B cell (primary cell): ENCODE measurements at regions not wholly inside any gene's neighbourhood (a gene's known extent, or its start where the extent isn't known, plus 50 kb on each side); places are given as distances from the start of the nearest gene placed in this dataset.

Source experiments
- ATAC-seq: fragments of 200-7000 bp; cut with Tn5 transposase; one replicate; pipeline ENCODE4 v1.10.0; 2021; ENCODE audit warnings: low read depth, mild to moderate bottlenecking, moderate number of reproducible peaks, moderate library complexity
- CTCF ChIA-PET: fragments of 350-600 bp; sonication (Branson Sonifier 250); formaldehyde crosslinking; loops from one replicate; lab custom pipeline; 2021; ENCODE audit warnings: antibody characterized with exemption, inconsistent platforms; lab: Charles Lee
- POLR2A ChIA-PET: fragments of 350-600 bp; sonication (Branson Sonifier 250); formaldehyde crosslinking; loops from one replicate; lab custom pipeline; 2021; ENCODE audit warnings: antibody characterized with exemption; lab: Charles Lee
- DNase-seq: peaks from one replicate; pipeline ENCODE4 v3.0.0; 2013
- H2AFZ ChIP-seq: 2 replicates; pipeline ENCODE4 v1.6.1; 2012; ENCODE audit warnings: mild to moderate bottlenecking, low read depth, low read length; ENCODE audit not compliant: insufficient read depth, poor library complexity, severe bottlenecking
- H3K27ac ChIP-seq, 2 donors: 1 replicate in 1 of 2; 2 replicates in 1 of 2; pipeline ENCODE4 v1.5.1; 2012 to 2013; ENCODE audit warnings: low read length in 2 of 2, mild to moderate bottlenecking in 2 of 2, moderate library complexity in 1 of 2
- H3K27me3 ChIP-seq, 4 experiments: fragments of 200-600 bp in 1 of 4; sonication (generic) in 1 of 4; replicated peaks in 1 of 4; 1 replicate in 2 of 4; 2 replicates in 2 of 4; pipeline versions ENCODE4 v1.6.1 to v1.7.0; 2013 to 2016; ENCODE audit warnings: low read length in 3 of 4, mild to moderate bottlenecking in 2 of 4, mixed read lengths in 1 of 4, moderate library complexity in 1 of 4; ENCODE audit not compliant: insufficient read depth in 4 of 4, control insufficient read depth in 3 of 4; ENCODE audit errors: control extremely low read depth in 1 of 4
- H3K36me3 ChIP-seq, 2 experiments: replicated peaks in 1 of 2; 1 replicate in 1 of 2; 2 replicates in 1 of 2; pipeline versions ENCODE4 v1.6.1 to v1.7.1; 2013; ENCODE audit warnings: low read length in 1 of 2; ENCODE audit not compliant: insufficient read depth in 2 of 2, control insufficient read depth in 1 of 2; ENCODE audit errors: control extremely low read depth in 1 of 2, extremely low read depth in 1 of 2
- H3K4me1 ChIP-seq, 2 donors: fragments of 200-600 bp in 1 of 2; sonication (generic) in 1 of 2; 1 replicate in 1 of 2; 2 replicates in 1 of 2; pipeline versions ENCODE4 v1.5.1 to v1.6.1; 2013 to 2017; ENCODE audit warnings: low read length in 2 of 2; ENCODE audit not compliant: control insufficient read depth in 2 of 2, insufficient read depth in 2 of 2
- H3K4me2 ChIP-seq: replicated peaks from 2 replicates; pipeline ENCODE3; 2012; ENCODE audit warnings: mild to moderate bottlenecking, low read depth, low read length; ENCODE audit not compliant: poor library complexity, severe bottlenecking
- H3K4me3 ChIP-seq, 5 experiments: fragments of 200-600 bp in 1 of 5; sonication (generic) in 1 of 5; 1 replicate in 3 of 5; 2 replicates in 2 of 5; pipeline versions ENCODE4 v1.5.1 to v1.7.0; 2011 to 2016; ENCODE audit warnings: low read length in 4 of 5, mild to moderate bottlenecking in 4 of 5, low read depth in 2 of 5, control low read depth in 1 of 5, moderate library complexity in 1 of 5; ENCODE audit not compliant: insufficient read depth in 1 of 5; ENCODE audit errors: control extremely low read depth in 1 of 5, extremely low read depth in 1 of 5
- H3K79me2 ChIP-seq: fragments of 200-600 bp; sonication (generic); one replicate; pipeline ENCODE4 v1.6.0; 2016; ENCODE audit warnings: low read length; ENCODE audit not compliant: control insufficient read depth, insufficient read depth
- H3K9ac ChIP-seq: fragments of 200-600 bp; sonication (generic); 2 replicates; pipeline ENCODE4 v1.6.1; 2017; ENCODE audit warnings: mild to moderate bottlenecking, low read length, moderate library complexity
- H3K9me3 ChIP-seq, 3 donors: one replicate each; pipeline versions ENCODE4 v1.6.1 to v1.7.1; 2013; ENCODE audit warnings: low read length in 2 of 3; ENCODE audit not compliant: control insufficient read depth in 2 of 3, insufficient read depth in 1 of 3; ENCODE audit errors: control extremely low read depth in 1 of 3
- H4K20me1 ChIP-seq: 2 replicates; pipeline ENCODE4 v1.6.0; 2012; ENCODE audit warnings: mild to moderate bottlenecking, low read length; ENCODE audit not compliant: insufficient read depth, control insufficient read depth, poor library complexity, severe bottlenecking
- H3K27ac Mint-ChIP-seq: one replicate; pipeline ENCODE4 v1.8.0; 2021; ENCODE audit warnings: mixed read lengths
- H3K27me3 Mint-ChIP-seq: one replicate; pipeline ENCODE4 v1.8.0; 2021; ENCODE audit warnings: mixed read lengths
- H3K4me1 Mint-ChIP-seq: one replicate; pipeline ENCODE4 v1.8.0; 2021; ENCODE audit warnings: mixed read lengths
- H3K4me3 Mint-ChIP-seq: one replicate; pipeline ENCODE4 v1.8.0; 2021; ENCODE audit warnings: mixed read lengths
- H3K9me3 Mint-ChIP-seq: one replicate; pipeline ENCODE4 v1.8.0; 2022; ENCODE audit warnings: mixed read lengths; ENCODE audit not compliant: insufficient read depth
- EZH2 ChIP-seq: IDR thresholded peaks from 2 replicates; pipeline ENCODE4 v1.6.1; 2012; ENCODE audit warnings: borderline replicate concordance, low read depth, mild to moderate bottlenecking, moderate library complexity, low read length; ENCODE audit not compliant: insufficient read depth, poor library complexity, severe bottlenecking
- WGBS: methylation state at CpG from one replicate; pipeline ENCODE4 v1.1.5; 2013; ENCODE audit warnings: missing lambda C conversion rate; ENCODE audit not compliant: insufficient coverage; 5-methylcytosine and 5-hydroxymethylcytosine counted together
- intact Hi-C: fragments of 100-400 bp; cut with micrococcal nuclease; formaldehyde crosslinking; loops from one replicate; pipeline ENCODE4 v1.10.0; 2022
- TF ChIP-seq, protein P1 (sequence below): fragments of 200-600 bp; IDR thresholded peaks from one replicate; pipeline ENCODE4 v1.8.0; 2022; ENCODE audit warnings: antibody characterized with exemption, mild to moderate bottlenecking

- ATAC-seq (no peak), DNase-seq (no peak)
- no peaks in the 10 kb centered on the region for H3K27me3 Mint-ChIP-seq
- peaks cover 3% of the 10 kb centered on the region for H3K9me3 Mint-ChIP-seq
- Histone ChIP-seq H2AFZ (no peak overlapping the region), H3K4me2 (no peak overlapping the region), H3K9me3 (peaks cover 0 to 11% (median 0%) of the 10 kb centered on the region in 3 donors), H3K4me3 (no peak overlapping the region), H4K20me1 (no peaks in the 10 kb centered on the region), H3K79me2 (no peaks in the 10 kb centered on the region), H3K9ac (no peak overlapping the region), H3K27me3 (peaks cover 0 to 6% (median 0%) of the 10 kb centered on the region in 4 experiments), H3K36me3 (no peaks in the 10 kb centered on the region), H3K27ac (no peak overlapping the region), H3K4me1 (no peaks in the 10 kb centered on the region)
- H3K4me3 Mint-ChIP-seq = no peak overlapping the region
- H3K27ac Mint-ChIP-seq = no peak overlapping the region
- WGBS = 82% methylated on average over 5 of the region's 6 CpGs
- intact Hi-C loops = no loop called here
- no peak for TF ChIP-seq EZH2
- TF ChIP-seq, protein P1, sequence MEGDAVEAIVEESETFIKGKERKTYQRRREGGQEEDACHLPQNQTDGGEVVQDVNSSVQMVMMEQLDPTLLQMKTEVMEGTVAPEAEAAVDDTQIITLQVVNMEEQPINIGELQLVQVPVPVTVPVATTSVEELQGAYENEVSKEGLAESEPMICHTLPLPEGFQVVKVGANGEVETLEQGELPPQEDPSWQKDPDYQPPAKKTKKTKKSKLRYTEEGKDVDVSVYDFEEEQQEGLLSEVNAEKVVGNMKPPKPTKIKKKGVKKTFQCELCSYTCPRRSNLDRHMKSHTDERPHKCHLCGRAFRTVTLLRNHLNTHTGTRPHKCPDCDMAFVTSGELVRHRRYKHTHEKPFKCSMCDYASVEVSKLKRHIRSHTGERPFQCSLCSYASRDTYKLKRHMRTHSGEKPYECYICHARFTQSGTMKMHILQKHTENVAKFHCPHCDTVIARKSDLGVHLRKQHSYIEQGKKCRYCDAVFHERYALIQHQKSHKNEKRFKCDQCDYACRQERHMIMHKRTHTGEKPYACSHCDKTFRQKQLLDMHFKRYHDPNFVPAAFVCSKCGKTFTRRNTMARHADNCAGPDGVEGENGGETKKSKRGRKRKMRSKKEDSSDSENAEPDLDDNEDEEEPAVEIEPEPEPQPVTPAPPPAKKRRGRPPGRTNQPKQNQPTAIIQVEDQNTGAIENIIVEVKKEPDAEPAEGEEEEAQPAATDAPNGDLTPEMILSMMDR = no peak
- ChIA-PET CTCF (interaction anchor here (1.4 to 2.5 kb wide), 2 partner anchors 10 to 596 kb away, joined by 3 to 15 read pairs; no protein-coding TSS in a partner anchor), POLR2A (no interaction called here)
- no peaks in the 10 kb centered on the region for H3K4me1 Mint-ChIP-seq
These were observed 137.2 kb downstream of the CAVIN4 start for GRCh38 chr9:100715100-100715380.

GRCh38 chr9:100718717-100719116 is 140.8 kb downstream of the CAVIN4 start:
- DNase-seq (no peak), ATAC-seq (no peak)
- WGBS = 83% methylated on average over 5 of the region's 5 CpGs
- intact Hi-C loops = no loop called here
- peaks cover 4% of the 10 kb centered on the region for H3K27me3 Mint-ChIP-seq
- TF ChIP-seq, protein P1 = no peak
- no peak for TF ChIP-seq EZH2
- Histone ChIP-seq H3K27me3 (peaks cover 0 to 6% (median 0%) of the 10 kb centered on the region in 4 experiments), H3K27ac (no peak overlapping the region), H3K36me3 (no peaks in the 10 kb centered on the region), H4K20me1 (no peaks in the 10 kb centered on the region), H3K9me3 (no peaks in the 10 kb centered on the region), H3K79me2 (no peaks in the 10 kb centered on the region), H3K4me3 (no peak overlapping the region), H3K4me1 (no peaks in the 10 kb centered on the region), H2AFZ (no peak overlapping the region), H3K9ac (no peak overlapping the region), H3K4me2 (no peak overlapping the region)
- H3K4me1 Mint-ChIP-seq = no peaks in the 10 kb centered on the region
- POLR2A ChIA-PET = no interaction called here
- no peak overlapping the region for H3K27ac Mint-ChIP-seq
- no peaks in the 10 kb centered on the region for H3K9me3 Mint-ChIP-seq
- CTCF ChIA-PET = no interaction called here
- H3K4me3 Mint-ChIP-seq = no peak overlapping the region
